ENCODE measurements at regions not wholly inside any gene's neighbourhood (a gene's known extent, or its start where the extent isn't known, plus 50 kb on each side); places are given as distances from the start of the nearest gene placed in this dataset.

- TF ChIP-seq ZNF589 (CRISPR knock-in tag; conservative IDR thresholded peaks at IDR 0.05) (no peak), ZNF546 (CRISPR knock-in tag; conservative IDR thresholded peaks at IDR 0.05) (no peak), JARID2 (CRISPR knock-in tag; IDR thresholded peaks at IDR 0.05; ENCODE audit: insufficient replicate concordance) (no peak), THAP8 (CRISPR knock-in tag; IDR thresholded peaks at IDR 0.05; ENCODE audit: borderline replicate concordance) (no peak), ZNF33A (CRISPR knock-in tag; IDR thresholded peaks at IDR 0.05; ENCODE audit: borderline replicate concordance) (no peak), HOMEZ (CRISPR knock-in tag; IDR thresholded peaks at IDR 0.05; ENCODE audit: low read depth) (peak; percentile 89; the same call in 1 of the 2 replicates), HNRNPUL1 (IDR thresholded peaks at IDR 0.05; ENCODE audit: low read depth, low read length) (no peak), TERF1 (CRISPR knock-in tag; IDR thresholded peaks at IDR 0.05) (no peak), CBX5 (CRISPR knock-in tag; IDR thresholded peaks at IDR 0.05; ENCODE audit: borderline replicate concordance) (no peak), ZNF768 (CRISPR knock-in tag; IDR thresholded peaks at IDR 0.05) (no peak), CCDC6 (CRISPR knock-in tag; IDR thresholded peaks at IDR 0.05) (no peak), ZFYVE20 (CRISPR knock-in tag; IDR thresholded peaks at IDR 0.05; ENCODE audit: borderline replicate concordance, low read depth) (no peak), HMGXB3 (CRISPR knock-in tag; IDR thresholded peaks at IDR 0.05; ENCODE audit: borderline replicate concordance) (no peak), ETV5 (CRISPR knock-in tag; IDR thresholded peaks at IDR 0.05; ENCODE audit: borderline replicate concordance) (no peak; the same call in 1 of the 2 replicates), ZMYM2 (CRISPR knock-in tag; IDR thresholded peaks at IDR 0.05) (no peak), SMAD3 (CRISPR knock-in tag; IDR thresholded peaks at IDR 0.05) (no peak), MED8 (CRISPR knock-in tag; IDR thresholded peaks at IDR 0.05; ENCODE audit: insufficient replicate concordance) (no peak), NKX3-1 (CRISPR knock-in tag; IDR thresholded peaks at IDR 0.05) (no peak), SAP130 (CRISPR knock-in tag; IDR thresholded peaks at IDR 0.05; ENCODE audit: low read depth) (no peak), GATAD2A (CRISPR knock-in tag; IDR thresholded peaks at IDR 0.05) (0 out of 2 replicates have a peak, but pooled peaks have one; percentile 25), ZMAT5 (CRISPR knock-in tag; IDR thresholded peaks at IDR 0.05; ENCODE audit: borderline replicate concordance, low read depth) (no peak), ARHGAP35 (CRISPR knock-in tag; IDR thresholded peaks at IDR 0.05; ENCODE audit: borderline replicate concordance) (no peak), PCBP1 (IDR thresholded peaks at IDR 0.05; ENCODE audit: borderline replicate concordance, low read depth, low read length) (no peak)
Measured at GRCh38 chr2:226183033-226183432, 616.6 kb downstream of the IRS1 start (continued).
